HFF-Myc (cell line): ENCODE measurements at regions not wholly inside any gene's neighbourhood (a gene's known extent, or its start where the extent isn't known, plus 50 kb on each side); places are given as distances from the start of the nearest gene placed in this dataset.
"Not testable (repeated sequence)": the region's sequence is repeated elsewhere in the genome, so short reads cannot be mapped to it uniquely, and the experiment has no call there.

Source experiments
- DNase-seq: peaks from one replicate; pipeline ENCODE4 v3.0.0-alpha.2; 2011; ENCODE audit warnings: low read depth; ENCODE audit errors: extremely low read depth
- H3K4me3 ChIP-seq: replicated peaks from 2 replicates; pipeline ENCODE4 v1.5.1; 2011; ENCODE audit warnings: low read depth, mild to moderate bottlenecking, control low read depth, low read length
- TF ChIP-seq, protein P1 (sequence below): IDR thresholded peaks from 2 replicates; pipeline ENCODE4 v1.5.1; 2012; ENCODE audit warnings: mild to moderate bottlenecking, low read depth, low read length, control low read depth; ENCODE audit errors: missing control alignments

DNA sequence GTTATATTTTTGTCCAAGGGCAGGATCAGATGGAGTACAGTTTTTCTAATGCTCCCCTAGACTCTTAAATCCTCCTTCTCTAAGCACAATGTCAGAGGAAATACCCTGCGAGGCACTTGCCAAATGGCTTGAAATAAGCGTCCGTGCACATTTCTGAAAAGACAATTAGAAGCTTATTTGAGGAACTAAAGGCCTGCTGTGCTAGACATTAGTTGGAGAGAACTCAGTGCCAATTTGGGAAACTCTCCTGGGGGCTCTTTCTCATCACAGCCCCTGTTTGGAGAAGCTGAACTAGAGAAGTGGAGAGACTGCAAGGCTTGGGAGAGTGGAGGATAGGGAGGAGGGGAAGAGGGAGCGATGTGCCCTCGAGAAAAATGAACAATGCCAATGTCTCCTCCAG is 247.6 kb upstream of the C2CD4B start:
- TF ChIP-seq, protein P1, sequence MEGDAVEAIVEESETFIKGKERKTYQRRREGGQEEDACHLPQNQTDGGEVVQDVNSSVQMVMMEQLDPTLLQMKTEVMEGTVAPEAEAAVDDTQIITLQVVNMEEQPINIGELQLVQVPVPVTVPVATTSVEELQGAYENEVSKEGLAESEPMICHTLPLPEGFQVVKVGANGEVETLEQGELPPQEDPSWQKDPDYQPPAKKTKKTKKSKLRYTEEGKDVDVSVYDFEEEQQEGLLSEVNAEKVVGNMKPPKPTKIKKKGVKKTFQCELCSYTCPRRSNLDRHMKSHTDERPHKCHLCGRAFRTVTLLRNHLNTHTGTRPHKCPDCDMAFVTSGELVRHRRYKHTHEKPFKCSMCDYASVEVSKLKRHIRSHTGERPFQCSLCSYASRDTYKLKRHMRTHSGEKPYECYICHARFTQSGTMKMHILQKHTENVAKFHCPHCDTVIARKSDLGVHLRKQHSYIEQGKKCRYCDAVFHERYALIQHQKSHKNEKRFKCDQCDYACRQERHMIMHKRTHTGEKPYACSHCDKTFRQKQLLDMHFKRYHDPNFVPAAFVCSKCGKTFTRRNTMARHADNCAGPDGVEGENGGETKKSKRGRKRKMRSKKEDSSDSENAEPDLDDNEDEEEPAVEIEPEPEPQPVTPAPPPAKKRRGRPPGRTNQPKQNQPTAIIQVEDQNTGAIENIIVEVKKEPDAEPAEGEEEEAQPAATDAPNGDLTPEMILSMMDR, result no peak

DNA sequence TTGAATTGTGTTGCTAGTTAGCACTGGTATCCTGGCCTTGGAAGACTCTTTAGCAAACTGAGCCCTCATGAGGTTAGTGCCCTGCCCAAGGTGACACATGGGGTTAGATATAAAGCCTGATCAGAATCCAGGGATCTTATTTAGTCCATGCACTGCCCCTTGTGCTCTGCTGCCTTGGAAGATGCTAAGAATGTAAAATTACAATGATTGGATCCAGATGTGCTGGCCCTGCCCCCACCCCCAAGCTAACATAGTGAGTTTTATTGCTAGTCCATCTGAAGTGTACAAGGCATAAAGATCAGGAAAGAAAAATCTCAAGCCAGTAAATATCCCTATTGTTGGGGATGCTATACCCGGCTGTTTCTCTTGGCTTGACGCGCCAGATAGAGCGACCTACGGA is 248.1 kb upstream of the C2CD4B start:
- H3K4me3 ChIP-seq, result no peak overlapping the region
- peak; percentile 46 for DNase-seq
- TF ChIP-seq, protein P1, result no peak

More for the DNA sequence above, 247.6 kb upstream of the C2CD4B start:
- no peak for DNase-seq
- no peak overlapping the region for H3K4me3 ChIP-seq

DNA sequence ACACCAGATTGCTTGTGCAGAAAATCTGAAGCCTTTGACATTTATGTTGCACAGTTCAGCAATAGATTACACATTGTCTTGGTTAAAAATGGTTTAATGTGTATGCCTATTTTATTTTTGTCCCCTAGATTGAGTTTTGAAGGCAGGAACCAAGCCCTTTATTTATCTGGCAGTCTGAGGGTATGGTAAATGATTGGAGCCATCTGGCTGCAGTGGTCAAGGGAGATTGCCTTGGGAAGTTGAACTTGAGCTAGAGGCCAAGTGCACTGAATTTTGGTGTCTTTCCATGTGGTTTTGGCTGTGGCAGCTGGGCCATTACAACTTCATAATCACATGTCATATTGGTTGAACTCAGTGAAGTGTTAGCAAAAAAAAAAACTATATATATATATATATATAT is 248.7 kb upstream of the C2CD4B start:
- DNase-seq, result peak; percentile 30
- H3K4me3 ChIP-seq, result no peak overlapping the region
- TF ChIP-seq, protein P1, result no peak

DNA sequence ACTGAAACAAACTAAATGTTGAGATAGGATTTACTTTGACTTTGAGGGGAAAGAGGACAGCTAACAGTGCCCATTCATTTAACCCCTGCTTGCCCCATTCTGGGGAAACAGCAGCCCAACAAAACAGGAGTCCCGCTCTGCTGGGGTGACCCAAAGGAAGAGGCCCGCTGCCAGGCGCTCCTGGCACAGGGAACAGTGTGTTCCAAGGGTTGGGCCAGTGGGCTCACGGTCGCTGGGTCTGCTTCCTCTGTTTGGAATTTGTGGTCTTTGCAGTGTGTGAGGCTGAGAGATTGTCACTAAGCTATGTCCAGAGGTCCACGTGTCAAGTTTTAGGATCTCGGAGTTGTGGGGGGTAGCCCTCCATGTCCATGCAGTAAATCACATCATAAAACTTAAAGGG is 250.4 kb upstream of the C2CD4B start:
- TF ChIP-seq, protein P1, result no peak
- no peak for DNase-seq
- H3K4me3 ChIP-seq, result no peak overlapping the region

DNA sequence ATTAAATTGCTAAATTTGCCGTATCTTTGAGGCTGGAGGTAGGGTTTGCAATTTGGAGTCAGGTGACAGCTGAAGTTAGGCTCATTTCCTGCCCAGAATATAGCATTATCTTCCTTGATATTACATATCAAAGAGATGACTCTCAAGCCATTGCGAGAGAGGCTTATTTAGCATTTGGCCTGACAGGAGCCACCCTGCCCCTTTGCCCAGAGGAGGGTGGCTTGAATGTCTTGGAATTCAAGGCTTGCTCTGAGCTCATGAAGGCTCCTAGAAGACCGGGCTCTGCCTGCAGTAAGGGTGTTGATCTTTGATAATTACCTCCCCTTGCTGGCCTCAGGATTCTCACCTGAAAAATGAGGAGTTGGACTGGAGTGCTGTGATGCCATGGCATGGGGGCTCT is 251.4 kb upstream of the C2CD4B start:
- TF ChIP-seq, protein P1, result no peak
- no peak for DNase-seq
- H3K4me3 ChIP-seq, result no peak overlapping the region

DNA sequence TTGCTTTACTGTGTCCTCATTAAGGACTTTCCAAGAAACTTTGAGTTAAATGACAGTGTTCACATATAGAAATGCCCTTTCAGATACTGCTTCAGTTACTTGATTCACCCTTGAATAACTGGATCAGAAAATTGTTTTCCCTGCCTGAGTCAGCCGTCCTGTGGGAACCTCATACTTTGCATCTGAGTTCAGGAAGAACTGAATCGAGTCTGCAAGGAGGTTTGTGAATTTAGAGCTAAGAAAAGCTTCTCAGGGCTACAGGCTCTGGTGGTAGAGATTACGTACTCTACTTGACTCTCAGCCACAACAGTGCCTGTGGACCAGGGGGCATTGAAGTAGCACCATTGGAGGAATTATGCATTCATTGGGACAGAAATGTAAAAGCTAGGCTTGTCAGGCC is 252.4 kb upstream of the C2CD4B start:
- TF ChIP-seq, protein P1, result no peak
- no peak overlapping the region for H3K4me3 ChIP-seq
- no peak for DNase-seq

DNA sequence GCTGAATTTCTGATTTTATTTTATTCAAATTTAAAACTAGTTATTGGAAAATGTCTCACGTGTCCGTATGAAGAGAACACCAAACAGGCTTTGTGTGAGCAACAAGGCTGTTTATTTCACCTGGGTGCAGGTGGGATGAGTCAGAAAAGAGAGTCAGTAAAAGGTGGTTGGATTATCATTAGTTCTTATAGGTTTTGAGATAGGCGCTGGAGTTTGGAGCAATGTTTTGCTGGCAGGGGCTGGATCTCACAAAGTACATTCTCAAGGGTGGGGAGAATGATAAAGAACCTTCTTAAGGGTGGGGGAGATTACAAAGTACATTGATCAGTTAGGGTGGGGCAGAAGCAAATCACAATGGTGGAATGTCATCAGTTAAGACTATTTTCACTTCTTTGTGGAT is 253.4 kb upstream of the C2CD4B start:
- not testable (repeated sequence) for H3K4me3 ChIP-seq, DNase-seq

DNA sequence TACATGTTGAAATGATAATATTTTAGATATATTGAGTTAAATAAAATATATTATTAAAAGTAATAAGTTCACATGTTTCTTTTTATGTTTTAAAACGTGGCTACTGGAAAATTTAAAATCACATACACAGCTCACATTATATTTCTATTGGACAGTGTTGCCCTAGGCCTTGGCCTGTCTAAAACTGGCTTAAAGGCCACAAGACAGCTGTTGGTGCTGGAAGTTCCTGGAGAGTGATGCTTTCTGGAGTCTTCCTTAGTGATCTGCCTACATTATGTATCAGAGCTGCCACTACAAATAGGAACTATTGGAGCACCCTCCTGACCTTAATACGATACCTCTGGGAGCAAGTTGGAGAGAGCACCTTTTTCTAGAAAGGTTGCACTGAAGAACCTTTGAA is 254.1 kb upstream of the C2CD4B start:
- DNase-seq, result no peak
- TF ChIP-seq, protein P1, result no peak
- H3K4me3 ChIP-seq, result no peak overlapping the region

DNA sequence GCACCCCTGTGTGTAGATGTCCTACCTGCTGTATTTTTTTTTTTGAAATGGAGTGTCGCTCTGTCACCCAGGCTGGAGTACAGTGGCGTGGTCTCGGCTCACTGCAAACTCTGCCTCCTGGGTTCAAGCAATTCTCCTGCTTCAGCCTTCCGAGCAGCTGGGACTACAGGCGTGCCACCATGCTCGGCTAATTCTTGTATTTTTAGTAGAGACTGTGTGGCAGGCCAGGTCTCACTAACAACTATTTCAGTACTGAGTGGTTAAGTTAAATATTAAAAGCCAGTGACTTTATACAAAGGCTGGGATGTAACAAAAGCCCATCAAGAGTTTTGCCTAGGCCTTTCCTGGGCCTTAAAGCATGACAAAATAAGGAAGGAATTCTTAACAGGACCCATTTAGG is 255.3 kb upstream of the C2CD4B start:
- not testable (repeated sequence) for H3K4me3 ChIP-seq, DNase-seq
